A549 (cell line): ENCODE measurements at regions not wholly inside any gene's neighbourhood (a gene's known extent, or its start where the extent isn't known, plus 50 kb on each side); places are given as distances from the start of the nearest gene placed in this dataset.

ENCODE experiments used
- ATAC-seq, 2 experiments: fragments of 200-7000 bp in 1 of 2; fragments of >200 bp in 1 of 2; cut with Nextera tagmentation in 1 of 2; cut with Tn5 transposase in 1 of 2; 3 replicates each; pipeline versions ENCODE4 v1.8.0 to v1.9.1; 2018 to 2020; ENCODE audit warnings: mild to moderate bottlenecking in 1 of 2, moderate library complexity in 1 of 2
- CTCF ChIA-PET: fragments of 300-600 bp; sonication (Branson Sonifier 250); formaldehyde crosslinking; extraction: SDS; loops from one replicate; lab custom pipeline; 2021; ENCODE audit warnings: antibody characterized with exemption, inconsistent platforms; lab: Yijun Ruan, JAX
- POLR2A ChIA-PET: fragments of 350-600 bp; formaldehyde crosslinking; extraction: SDS; loops from one replicate; lab custom pipeline; 2021; ENCODE audit warnings: antibody characterized with exemption, inconsistent platforms; lab: Yijun Ruan, JAX
- DNase-seq, 2 experiments: peaks; one replicate each; pipeline versions ENCODE4 v3.0.0 to v3.0.0-alpha.2; 2011 to 2016; ENCODE audit warnings: low read depth in 1 of 2, low spot score in 1 of 2
- FAIRE-seq: peaks from 2 replicates; lab custom pipeline; 2011; peaks lifted over from hg19 to GRCh38; lab: Jason Lieb, UNC
- H3K27ac ChIP-seq, 2 experiments: fragments of >200 bp; sonication (Bioruptor Twin); formaldehyde crosslinking; 3 replicates each; pipeline ENCODE4 v1.5.1; 2016 to 2017
- H3K4me1 ChIP-seq: fragments of >200 bp; sonication (Bioruptor Twin); formaldehyde crosslinking; 3 replicates; pipeline ENCODE4 v1.6.1; 2016
- H3K4me2 ChIP-seq: fragments of >200 bp; sonication (Bioruptor Twin); formaldehyde crosslinking; 3 replicates; pipeline ENCODE4 v1.6.1; 2016
- H3K4me3 ChIP-seq: fragments of >200 bp; sonication (Bioruptor Twin); formaldehyde crosslinking; 3 replicates; pipeline ENCODE4 v1.5.1; 2016
- H3K9me3 ChIP-seq: fragments of >200 bp; sonication (Bioruptor Twin); formaldehyde crosslinking; 3 replicates; pipeline ENCODE4 v1.6.1; 2016
- CBX2 ChIP-seq: fragments of 200-600 bp; sonication (generic); IDR thresholded peaks from 2 replicates; pipeline ENCODE4 v1.6.1; 2016; ENCODE audit warnings: low read depth, mild to moderate bottlenecking, borderline replicate concordance
- CHD4 ChIP-seq: fragments of 200-600 bp; sonication (generic); IDR thresholded peaks from 2 replicates; pipeline ENCODE4 v1.6.1; 2016; ENCODE audit warnings: antibody characterized with exemption, mild to moderate bottlenecking, borderline replicate concordance
- FOSB ChIP-seq: fragments of 250-450 bp; sonication (Bioruptor Pico); IDR thresholded peaks from 2 replicates; pipeline ENCODE4 v1.5.0; 2020; ENCODE audit warnings: mild to moderate bottlenecking, moderate library complexity
- FOSL2 ChIP-seq, 2 experiments: fragments of 450-650 bp in 1 of 2; fragments of >200 bp in 1 of 2; sonication (Bioruptor Twin) in 1 of 2; formaldehyde crosslinking; IDR thresholded peaks; 2 replicates each; pipeline versions ENCODE4 v1.5.0 to v1.6.1; 2016 to 2020; ENCODE audit warnings: mild to moderate bottlenecking in 1 of 2, moderate library complexity in 1 of 2
- FOXS1 ChIP-seq: fragments of 250-450 bp; sonication (Bioruptor Pico); IDR thresholded peaks from 2 replicates; pipeline ENCODE4 v1.5.0; 2020; ENCODE audit warnings: mild to moderate bottlenecking, moderate library complexity
- GATA3 ChIP-seq: IDR thresholded peaks from 2 replicates; pipeline ENCODE4 v1.6.1; 2012; ENCODE audit warnings: borderline replicate concordance
- HEYL ChIP-seq: fragments of 250-450 bp; sonication (Bioruptor Pico); IDR thresholded peaks from 2 replicates; pipeline ENCODE4 v1.8.0; 2021; ENCODE audit warnings: mild to moderate bottlenecking, moderate library complexity
- HOXA7 ChIP-seq: fragments of 250-450 bp; sonication (Bioruptor Pico); IDR thresholded peaks from 2 replicates; pipeline ENCODE4 v1.5.0; 2020; ENCODE audit warnings: mild to moderate bottlenecking, moderate library complexity
- HOXB5 ChIP-seq: fragments of 250-450 bp; sonication (Bioruptor Pico); IDR thresholded peaks from 2 replicates; pipeline ENCODE4 v1.5.0; 2020; ENCODE audit warnings: mild to moderate bottlenecking, moderate library complexity
- JUN ChIP-seq, 2 experiments: fragments of >200 bp; sonication (Bioruptor Twin); formaldehyde crosslinking; IDR thresholded peaks; 2 replicates in 1 of 2; 3 replicates in 1 of 2; pipeline ENCODE4 v1.6.1; 2016 to 2017
- MAFK ChIP-seq: fragments of 450-650 bp; IDR thresholded peaks from 2 replicates; pipeline ENCODE4 v1.6.1; 2014; ENCODE audit not compliant: partially characterized antibody
- POLR2A ChIP-seq: IDR thresholded peaks from 2 replicates; pipeline ENCODE4 v1.6.1; 2012; ENCODE audit warnings: mild to moderate bottlenecking, low read length
- RAD21 ChIP-seq, 2 experiments: fragments of >200 bp in 1 of 2; sonication (Bioruptor Twin) in 1 of 2; formaldehyde crosslinking in 1 of 2; IDR thresholded peaks in 1 of 2; conservative IDR thresholded peaks in 1 of 2; 2 replicates in 1 of 2; 3 replicates in 1 of 2; pipeline ENCODE4 v1.6.1; 2012 to 2018; ENCODE audit warnings: inconsistent platforms in 1 of 2
- ZFP36 ChIP-seq: fragments of 450-650 bp; IDR thresholded peaks from 2 replicates; pipeline ENCODE4 v1.6.1; 2014; ENCODE audit warnings: borderline replicate concordance; ENCODE audit not compliant: partially characterized antibody
- ZNF302 ChIP-seq: fragments of 250-450 bp; sonication (Bioruptor Pico); IDR thresholded peaks from 2 replicates; pipeline ENCODE4 v1.9.0; 2021; ENCODE audit warnings: inconsistent platforms, mild to moderate bottlenecking, moderate library complexity
- WGBS: methylation state at CpG from one replicate; pipeline ENCODE4 v1.1.6; 2017; ENCODE audit errors: missing lambda C conversion rate; 5-methylcytosine and 5-hydroxymethylcytosine counted together
- small RNA-seq, 6 experiments: library from RNA; depleted of rRNA; stranded (forward); fragments of <200 nt; gene quantifications; one replicate each; pipeline ENCODE3, GENCODE V24; 2012
- TF ChIP-seq, protein P1 (sequence below): fragments of 150-350 bp; IDR thresholded peaks from 2 replicates; pipeline ENCODE4 v1.6.1; 2014; ENCODE audit warnings: low read depth, mild to moderate bottlenecking, low read length
- TF ChIP-seq, protein P2 (sequence below): fragments of >200 bp; sonication (Bioruptor Twin); formaldehyde crosslinking; IDR thresholded peaks from 3 replicates; pipeline ENCODE4 v1.5.1; 2016

- POLR2A ChIA-PET = no interaction called here
- Histone ChIP-seq H3K4me3 (no peak overlapping the region), H3K9me3 (no peaks in the 10 kb centered on the region), H3K27ac (no peak overlapping the region), H3K4me2 (no peak overlapping the region), H3K4me1 (no peaks in the 10 kb centered on the region)
- ATAC-seq = no peak
- no peak for TF ChIP-seq POLR2A
- TF ChIP-seq ZFP36 = no peak
- TF ChIP-seq FOSL2 (IDR thresholded peaks at IDR 0.05) = no peak
- no peak for TF ChIP-seq FOSL2 (CRISPR knock-in tag; IDR thresholded peaks at IDR 0.05)
- TF ChIP-seq HOXB5 (CRISPR knock-in tag) = no peak
- no peak for TF ChIP-seq ZNF302 (CRISPR knock-in tag)
- TF ChIP-seq FOXS1 (CRISPR knock-in tag) = no peak
- TF ChIP-seq HEYL (CRISPR knock-in tag) = no peak
- TF ChIP-seq CHD4 = no peak
- no peak for TF ChIP-seq CBX2
- TF ChIP-seq, protein P1, sequence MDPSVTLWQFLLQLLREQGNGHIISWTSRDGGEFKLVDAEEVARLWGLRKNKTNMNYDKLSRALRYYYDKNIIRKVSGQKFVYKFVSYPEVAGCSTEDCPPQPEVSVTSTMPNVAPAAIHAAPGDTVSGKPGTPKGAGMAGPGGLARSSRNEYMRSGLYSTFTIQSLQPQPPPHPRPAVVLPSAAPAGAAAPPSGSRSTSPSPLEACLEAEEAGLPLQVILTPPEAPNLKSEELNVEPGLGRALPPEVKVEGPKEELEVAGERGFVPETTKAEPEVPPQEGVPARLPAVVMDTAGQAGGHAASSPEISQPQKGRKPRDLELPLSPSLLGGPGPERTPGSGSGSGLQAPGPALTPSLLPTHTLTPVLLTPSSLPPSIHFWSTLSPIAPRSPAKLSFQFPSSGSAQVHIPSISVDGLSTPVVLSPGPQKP = no peak
- TF ChIP-seq, protein P2, sequence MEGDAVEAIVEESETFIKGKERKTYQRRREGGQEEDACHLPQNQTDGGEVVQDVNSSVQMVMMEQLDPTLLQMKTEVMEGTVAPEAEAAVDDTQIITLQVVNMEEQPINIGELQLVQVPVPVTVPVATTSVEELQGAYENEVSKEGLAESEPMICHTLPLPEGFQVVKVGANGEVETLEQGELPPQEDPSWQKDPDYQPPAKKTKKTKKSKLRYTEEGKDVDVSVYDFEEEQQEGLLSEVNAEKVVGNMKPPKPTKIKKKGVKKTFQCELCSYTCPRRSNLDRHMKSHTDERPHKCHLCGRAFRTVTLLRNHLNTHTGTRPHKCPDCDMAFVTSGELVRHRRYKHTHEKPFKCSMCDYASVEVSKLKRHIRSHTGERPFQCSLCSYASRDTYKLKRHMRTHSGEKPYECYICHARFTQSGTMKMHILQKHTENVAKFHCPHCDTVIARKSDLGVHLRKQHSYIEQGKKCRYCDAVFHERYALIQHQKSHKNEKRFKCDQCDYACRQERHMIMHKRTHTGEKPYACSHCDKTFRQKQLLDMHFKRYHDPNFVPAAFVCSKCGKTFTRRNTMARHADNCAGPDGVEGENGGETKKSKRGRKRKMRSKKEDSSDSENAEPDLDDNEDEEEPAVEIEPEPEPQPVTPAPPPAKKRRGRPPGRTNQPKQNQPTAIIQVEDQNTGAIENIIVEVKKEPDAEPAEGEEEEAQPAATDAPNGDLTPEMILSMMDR = no peak
- no peak for TF ChIP-seq HOXA7 (CRISPR knock-in tag)
- no peak for TF ChIP-seq JUN (IDR thresholded peaks at IDR 0.05)
- no peak for TF ChIP-seq MAFK
- no peak for TF ChIP-seq RAD21 (conservative IDR thresholded peaks at IDR 0.05 in 1 of 2, IDR thresholded peaks at IDR 0.05 in 1 of 2)
- TF ChIP-seq GATA3 = no peak
- TF ChIP-seq FOSB = no peak
- no peak for FAIRE-seq
- CTCF ChIA-PET = interaction anchor here (1.0 kb wide), 1 partner anchor 244 kb away, joined by 4 read pairs; no protein-coding TSS in a partner anchor
- DNase-seq = no peak
- WGBS = 25% methylated on average over 2 of the region's 2 CpGs
Observed at GRCh38 chr16:72222503-72222902, 50.5 kb upstream of the PMFBP1 start.

Small RNA genes in the stretch of these regions (small RNA-seq; reads per million reads assigned to genes)
- gene RF00026 (0 reads per million in 6 experiments), gene RNU7-90P (0 to 0.43 (median 0) reads per million in 6 experiments)
